HuH-7.5 (cell line): ENCODE measurements at regions not wholly inside any gene's neighbourhood (a gene's known extent, or its start where the extent isn't known, plus 50 kb on each side); places are given as distances from the start of the nearest gene placed in this dataset.
"Not testable (repeated sequence)": the region's sequence is repeated elsewhere in the genome, so short reads cannot be mapped to it uniquely, and the experiment has no call there.

Source experiments
- DNase-seq: peaks from one replicate; pipeline ENCODE4 v3.0.0; 2011; ENCODE audit warnings: low spot score

DNA sequence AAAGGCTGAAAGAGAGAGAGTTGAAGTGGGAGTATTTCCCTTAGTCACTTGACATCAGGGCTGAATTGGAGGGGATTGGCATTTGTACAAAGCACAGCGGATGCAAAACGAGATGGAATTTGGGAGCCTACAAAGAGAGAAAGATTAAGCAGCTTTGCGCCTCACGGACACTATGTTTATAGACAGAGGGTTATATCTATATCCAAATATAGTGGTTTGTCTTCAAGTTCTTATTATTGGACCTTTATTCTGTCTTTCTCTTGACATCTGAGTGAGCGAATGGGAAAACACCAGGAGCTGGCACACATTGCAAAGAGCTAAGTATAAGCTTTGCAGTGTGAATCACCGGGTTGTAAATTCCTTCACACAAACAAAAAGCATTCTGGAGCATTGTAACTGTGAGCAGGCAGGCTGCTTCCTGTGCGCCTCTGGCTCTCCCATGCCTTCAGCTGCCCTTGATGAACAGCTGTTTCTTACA, 500.2 kb downstream of the STIM2 start:
- no peak for DNase-seq

DNA sequence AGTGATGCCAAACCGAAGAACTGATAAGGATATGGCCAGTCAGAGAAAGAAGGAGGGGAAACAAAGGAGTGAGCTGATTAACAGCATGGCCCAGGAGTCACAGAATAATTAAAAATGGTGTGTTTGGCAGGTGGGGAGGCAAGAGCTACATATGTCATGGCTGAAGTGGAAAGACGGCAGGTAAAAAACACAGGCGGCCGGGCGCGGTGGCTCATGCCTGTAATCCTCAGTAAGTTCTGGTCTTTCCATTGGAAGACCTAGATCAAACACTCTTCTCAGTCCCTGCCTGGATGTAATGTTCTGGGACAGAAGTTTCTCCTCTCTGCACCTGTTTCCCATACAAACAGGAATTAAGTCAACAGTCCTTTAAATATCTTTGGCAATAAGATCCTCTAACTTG, 503.9 kb downstream of the STIM2 start:
- no peak for DNase-seq

DNA sequence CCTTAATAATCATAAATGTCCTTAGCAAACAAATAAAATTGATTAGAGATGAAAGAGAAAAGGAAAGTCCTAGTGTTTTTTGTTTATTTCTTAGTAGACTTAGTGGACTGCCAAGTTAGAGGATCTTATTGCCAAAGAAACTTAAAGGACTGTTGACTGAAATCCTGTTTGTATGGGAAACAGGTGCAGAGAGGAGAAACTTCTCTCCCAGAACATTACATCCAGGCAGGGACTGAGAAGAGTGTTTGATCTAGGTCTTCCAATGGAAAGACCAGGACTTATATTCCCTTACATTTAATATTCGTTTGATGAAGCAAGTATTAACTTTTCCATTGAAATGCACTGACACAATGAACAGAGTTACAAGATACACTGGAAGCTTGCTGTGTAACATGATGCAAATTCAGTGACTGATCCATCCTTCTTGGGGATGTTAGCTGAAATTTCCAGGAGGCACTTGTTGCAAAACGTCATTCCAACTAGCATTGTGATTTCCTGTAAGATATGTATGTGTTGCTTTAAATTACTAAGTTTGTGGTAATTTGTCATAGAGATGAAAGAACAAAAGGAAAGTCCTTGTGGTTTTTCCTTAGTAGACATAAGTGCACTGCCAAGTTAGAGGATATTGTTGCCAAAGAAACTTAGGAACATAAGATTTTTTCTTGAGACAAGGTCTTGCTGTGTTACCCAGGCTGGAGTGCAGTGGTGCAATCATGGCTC, 505.6 kb downstream of the STIM2 start:
- DNase-seq = no peak

DNA sequence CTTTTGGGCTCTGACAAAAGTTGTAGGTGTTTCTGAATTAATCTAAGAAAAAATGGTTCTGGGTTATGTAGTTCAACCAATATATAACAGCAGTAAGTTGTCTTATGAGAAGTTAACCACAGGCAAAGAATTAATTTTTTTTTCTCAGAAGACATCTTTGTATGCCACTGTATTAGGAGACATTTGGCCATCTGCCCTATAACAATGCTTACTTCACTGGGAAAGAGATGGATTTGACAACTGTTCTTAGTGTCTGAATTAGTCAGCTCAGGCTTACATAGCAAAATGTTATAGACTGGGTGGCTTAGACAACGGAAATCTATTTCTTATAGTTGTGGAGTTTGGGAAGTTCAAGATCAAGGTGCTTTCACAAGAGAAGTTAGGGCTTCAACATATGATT, 508.1 kb downstream of the STIM2 start:
- no peak for DNase-seq

DNA sequence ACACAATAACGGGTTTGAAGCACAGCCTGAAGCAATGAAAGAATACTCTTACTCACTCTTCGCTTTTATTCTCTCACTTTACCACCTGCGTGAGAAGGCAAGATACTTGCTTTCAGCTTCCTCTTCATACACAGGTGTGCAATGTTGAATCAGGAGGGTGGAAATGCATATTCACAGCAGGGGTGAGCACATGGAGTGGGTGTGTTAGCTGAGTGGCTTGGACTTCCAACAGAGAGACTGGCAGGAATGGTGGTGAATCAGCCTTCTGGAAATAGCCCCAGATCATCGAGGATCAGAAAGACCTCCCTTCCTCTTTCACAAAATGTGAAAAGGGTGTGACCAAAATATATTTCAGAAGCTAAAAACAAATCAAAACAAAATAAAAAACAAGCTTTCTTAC, 521.2 kb downstream of the STIM2 start:
- DNase-seq = no peak

DNA sequence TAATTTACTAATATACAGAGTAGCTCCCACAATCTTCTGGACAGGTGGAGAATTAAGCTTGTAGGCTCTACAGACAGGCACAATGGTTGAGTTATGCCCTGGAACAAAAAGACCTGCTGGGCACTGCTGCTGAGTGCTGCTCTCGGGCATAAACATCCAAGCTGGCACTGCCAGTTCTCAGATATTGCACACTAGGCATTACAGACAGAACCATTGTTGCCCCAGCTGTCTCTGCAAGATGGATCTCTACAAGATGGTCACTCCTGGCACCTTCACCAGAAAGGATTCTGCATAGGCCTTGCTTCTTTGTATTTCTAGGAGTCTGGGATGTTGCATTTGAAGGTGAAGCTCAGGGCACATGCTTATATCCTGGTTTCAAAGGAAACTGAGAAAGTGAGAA, 527.1 kb downstream of the STIM2 start:
- DNase-seq = no peak

DNA sequence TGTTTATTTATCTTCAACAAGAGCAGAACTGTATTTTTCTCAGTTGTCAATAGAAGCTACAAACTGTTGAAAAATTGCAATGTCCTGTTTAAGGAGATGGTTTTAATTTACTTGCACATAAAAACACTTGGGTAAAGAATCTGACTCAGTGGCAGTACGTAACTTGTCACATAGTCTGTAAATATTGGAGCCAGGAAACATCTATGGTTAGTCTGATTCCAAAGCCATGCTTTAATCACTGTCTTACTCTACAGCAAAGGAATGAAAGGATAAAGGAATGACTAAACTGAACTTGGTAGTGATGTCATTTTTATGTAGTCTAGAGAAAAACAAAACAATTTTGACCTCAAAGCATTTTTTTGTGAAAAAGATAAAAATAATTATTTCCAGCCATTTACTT, 537.2 kb downstream of the STIM2 start:
- no peak for DNase-seq

DNA sequence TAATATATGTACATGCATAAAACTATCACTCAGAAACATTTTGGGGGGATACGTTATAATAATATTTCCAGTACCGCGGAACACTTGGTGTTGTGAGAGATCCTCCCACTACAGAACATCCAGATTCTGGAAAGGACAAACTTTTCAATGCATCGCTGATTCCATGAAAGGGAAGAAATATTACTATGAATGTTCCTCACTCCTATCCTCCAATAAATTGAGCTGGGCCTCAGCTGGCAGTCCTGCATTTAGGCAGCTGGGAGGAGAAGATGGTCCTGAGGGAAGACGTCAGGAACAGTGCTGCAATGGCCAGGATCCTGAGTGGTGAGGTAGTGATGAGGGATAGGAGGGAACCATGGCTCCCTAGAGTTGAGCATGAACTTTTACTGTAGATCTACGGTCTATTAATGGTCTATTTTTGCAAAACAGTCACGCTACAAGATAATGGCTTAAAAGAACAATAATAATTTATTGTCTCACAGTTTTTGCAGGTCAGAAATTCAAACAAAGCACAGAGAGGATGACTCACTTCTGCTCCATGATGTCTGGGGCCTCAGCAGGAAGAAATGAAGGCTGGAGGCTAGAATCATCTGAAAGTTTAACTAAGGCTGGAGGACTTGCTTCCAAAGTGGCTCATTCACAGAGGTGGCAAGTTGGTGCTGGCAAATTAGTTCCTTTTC, 538.1 kb downstream of the STIM2 start:
- DNase-seq = no peak

DNA sequence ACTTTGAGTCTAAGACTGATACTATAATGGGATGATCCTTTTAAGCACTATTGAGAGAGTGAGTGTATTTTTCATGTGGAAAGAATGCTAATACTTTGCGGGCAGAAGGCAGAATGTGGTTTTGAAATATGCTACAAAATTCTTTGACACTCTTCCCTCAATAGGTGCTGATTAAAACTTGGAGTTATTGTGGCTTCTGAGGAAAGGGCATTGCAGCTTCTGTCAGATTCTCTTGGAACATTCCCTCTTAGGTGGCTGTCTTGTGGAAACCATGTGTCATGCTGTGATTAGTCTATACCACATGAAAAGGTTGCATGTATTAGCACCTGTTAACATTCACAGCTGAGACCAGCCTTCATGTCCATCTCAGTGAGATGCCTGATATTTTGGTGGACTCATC, 547.0 kb downstream of the STIM2 start:
- DNase-seq = no peak

DNA sequence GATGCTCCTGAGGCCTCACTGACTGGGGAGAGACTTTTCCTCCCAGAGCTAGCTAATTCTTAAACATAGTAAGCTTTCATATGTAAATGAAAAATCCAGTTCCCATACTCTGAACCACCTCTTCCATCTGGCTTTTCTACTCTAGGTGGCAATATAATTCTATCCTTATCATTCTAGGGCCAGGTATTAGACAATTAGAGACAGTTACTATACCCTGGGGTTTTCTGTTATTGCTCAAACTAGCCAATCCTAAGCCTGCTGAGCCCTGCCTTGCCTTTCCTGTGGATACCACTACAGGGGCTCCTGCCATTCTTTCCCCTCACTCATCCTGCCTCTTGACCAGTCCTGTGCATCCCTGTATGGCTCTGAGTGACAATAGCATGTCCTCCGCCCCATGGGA, 552.0 kb downstream of the STIM2 start:
- DNase-seq = no peak

DNA sequence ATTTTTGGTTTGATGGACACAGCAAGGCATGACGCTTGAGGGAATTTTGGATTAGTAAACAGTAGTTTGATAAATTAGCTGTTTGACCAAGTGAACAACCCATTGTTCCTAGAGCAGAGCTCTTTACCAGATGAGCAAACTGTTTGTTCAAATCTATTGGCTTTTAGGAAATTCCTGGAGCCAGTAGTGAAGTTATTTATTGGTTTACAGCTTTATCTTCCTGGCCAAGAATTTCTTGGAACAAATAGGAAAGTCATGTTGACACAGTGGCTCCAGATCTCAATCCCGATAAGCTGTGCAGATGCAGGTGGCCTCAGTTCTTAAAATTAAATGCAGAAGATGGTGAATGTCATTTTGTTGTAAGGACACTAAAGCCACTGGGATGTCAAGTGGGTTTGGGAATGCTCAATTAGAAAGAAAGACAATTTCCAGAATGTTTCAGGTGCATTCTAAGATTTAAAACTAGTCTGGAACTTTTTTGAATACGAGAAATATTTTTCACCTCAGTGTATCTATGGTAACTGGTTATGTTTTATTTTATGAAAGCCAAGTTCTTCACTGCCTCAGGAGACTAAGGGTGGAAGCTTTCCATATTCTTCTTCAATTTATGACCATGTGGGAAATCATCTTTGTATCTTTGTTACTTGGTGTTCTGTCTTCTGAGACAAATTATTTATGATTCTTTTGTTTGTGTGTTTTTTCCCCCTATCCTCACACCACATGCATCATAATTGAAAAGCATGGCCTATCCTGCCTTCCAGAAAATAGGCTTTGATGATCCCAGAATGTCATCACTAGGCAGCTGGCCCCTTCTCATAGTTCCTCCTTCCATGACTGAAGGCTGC, 554.5 kb downstream of the STIM2 start:
- no peak for DNase-seq

DNA sequence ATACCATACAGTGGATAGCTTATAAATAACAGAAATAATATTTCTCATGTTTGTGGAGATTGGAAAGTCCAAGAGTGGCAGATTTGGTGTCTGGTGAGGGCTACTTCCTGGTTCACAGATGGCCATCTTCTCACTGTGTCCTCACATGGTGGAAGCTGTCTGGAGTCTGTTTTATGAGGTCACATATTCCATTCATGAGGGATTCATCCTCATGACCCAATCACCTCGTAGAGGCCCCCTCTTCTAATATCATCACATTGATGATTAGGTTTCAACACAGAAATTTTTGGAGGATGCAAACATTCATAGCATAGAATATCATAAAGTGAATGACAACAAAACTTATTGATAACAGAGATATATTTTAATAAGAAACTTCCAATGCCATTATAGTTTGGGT, 568.0 kb downstream of the STIM2 start:
- DNase-seq = no peak

DNA sequence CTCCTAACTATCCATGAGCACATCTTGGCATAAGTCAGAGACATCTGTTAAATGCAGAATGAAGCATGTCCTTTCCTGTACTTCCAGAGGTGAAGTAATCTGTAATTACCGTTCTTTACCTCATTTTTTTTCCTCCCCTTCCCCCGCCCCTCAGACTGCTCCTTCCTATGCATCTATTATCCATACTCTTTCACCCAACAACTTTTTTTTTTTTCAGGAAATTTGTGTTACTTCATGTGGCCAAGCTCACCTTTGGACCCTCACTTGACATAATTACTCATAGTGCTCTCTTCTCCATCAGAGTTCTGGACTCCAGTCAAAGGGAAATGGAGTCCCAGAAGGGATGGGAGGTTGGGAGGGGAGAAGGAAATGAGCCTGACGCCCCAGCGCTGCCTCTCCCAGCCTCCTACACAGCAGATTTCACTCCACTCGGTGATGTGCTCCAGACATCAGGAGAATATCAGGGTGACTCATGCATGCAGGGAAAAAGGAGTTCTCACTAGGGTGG, 568.8 kb downstream of the STIM2 start:
- DNase-seq = no peak

DNA sequence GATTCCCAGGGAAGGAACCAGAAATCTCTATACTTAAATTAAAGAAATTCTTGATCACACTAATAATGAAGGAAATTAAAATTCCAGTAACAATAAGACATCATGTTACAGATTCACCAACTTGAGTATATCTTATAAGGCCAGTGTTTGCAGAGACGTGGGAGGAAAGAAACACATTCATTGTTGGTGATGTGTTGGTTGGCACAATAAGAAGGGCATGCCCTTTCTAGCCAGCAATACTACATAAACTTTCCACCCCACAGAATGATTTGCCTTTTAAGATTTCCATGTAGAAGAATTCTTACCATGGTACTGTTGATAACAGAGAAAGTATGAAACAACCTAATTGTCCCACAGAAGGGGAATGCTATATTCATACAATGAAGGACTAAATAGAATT, 581.5 kb downstream of the STIM2 start:
- no peak for DNase-seq

DNA sequence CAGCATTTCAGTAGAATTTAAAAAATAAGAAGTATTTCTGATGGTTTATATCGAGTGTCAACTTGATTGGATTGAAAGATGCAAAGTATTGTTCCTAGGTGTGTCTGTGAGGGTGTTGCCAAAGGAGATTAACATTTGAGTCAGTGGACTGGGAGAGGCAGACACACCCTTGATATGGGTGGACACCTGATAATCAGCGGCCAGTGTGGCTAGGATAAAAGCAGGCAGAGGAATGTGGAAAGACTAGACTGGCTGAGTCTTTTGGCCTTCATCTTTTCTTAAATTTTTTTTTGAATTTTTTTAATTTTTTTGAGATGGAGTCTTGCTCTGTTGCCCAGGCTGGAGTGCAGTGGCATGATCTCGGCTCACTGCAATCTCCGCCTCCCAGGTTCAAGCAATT, 582.0 kb downstream of the STIM2 start:
- not testable (repeated sequence) for DNase-seq

DNA sequence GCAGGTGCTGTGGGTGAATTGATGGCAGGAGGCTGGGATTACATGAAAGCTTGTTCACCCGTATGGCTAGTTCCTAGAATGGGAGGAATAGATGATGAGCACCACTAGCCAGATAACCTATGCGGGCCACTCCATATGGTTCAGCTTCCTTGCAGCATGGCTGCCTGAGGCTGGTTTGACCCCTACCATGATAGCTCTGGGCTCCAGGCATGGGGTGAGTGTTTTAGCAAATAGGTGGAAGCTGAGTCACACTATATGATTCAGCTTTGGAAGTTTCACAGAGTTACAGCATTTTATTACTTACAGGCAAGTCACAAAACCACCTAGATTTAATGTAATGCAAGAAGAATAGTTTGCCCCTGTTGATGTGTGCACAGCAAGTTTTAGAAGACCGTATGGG, 603.2 kb downstream of the STIM2 start:
- DNase-seq = no peak

DNA sequence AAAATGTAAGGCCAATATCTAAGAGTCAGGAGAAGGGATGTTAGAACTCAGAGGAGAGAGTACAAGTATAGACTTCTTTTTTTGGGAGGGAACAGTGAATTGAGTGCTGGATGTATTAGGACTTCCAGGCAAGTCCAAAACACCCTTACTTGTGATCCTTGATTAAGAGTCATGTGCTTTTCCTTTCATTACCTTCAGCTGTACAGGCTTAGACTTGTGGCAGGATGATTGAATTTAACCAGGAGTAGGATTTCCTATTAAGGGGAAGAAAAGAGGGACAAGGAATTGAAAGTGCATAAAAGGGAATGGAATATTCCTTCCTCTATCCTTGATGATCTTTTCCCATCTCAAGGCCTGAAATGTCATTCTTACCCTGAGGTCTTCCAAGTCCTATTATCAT, 606.7 kb downstream of the STIM2 start:
- no peak for DNase-seq

DNA sequence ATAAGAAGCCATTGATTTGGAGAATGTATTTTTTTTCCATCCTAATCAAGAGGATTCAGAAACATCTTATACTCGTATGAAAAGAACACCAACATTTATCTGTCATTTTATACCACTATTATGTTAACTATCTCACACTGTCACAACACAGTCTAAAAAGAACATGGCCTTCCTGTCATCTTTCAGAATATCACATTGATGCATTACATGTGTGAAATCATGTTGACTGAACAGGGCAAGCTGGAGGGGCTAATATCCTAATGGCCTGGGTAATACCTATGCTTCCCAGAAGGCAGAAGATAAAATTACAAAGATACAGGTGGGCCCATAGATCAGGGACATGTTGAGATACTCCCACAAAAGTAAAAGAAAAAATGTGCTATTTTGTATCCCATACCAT, 611.7 kb downstream of the STIM2 start:
- no peak for DNase-seq

DNA sequence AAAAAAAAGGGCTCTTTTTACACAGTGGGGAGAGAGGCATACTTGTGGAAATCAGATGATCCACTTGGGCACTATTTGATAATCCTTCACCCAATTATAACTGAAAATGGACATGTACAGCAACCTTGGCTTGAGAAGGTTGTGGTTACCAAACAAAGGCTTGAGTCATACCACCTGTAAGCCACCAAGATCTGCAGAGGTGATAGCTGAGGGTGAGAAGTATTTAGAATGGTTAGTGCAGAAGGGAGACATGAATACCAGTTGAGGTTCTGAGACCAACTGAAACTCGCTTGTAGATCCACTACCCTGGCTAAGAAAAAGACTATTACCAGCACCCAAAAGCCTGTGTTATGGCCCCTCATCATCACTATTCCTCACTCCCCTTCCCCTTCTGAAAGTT, 614.0 kb downstream of the STIM2 start:
- no peak for DNase-seq

DNA sequence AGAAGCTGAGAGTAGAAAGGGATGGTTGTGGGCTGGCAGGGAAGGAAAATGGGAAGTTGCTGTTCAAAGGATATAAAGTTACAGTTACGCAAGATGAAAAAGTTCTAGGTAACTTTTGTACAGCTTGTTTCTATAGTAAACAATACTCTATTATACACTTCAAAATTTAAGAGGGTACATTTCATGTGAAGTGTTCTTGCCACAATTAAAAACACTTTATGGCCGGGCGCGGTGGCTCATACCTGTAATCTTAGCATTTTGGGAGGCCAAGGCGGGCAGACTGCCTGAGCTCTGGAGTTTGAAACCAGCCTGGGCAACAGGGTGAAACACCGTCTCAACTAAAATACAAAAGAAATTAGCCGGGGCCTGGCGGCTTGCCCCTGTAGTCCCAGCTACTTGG, 623.6 kb downstream of the STIM2 start:
- DNase-seq = no peak

DNA sequence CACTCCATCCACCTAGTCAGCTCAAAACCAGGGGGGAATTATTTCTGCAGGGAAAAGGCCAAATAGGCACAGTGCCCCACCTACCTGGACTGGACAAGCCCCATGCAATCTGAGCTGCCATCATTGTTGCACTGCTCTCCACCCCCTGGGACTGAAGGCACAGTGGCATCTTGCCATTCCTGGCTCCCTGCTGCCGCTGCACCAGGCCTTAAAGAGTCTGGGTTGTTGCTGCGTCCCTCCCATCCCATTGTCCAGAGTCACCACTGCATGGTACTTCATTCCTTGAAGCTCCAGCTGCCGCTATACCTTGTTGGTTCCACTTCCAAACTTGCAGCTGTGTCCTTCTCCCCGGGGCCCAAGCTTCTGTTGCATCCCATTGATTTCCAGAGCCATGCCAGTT, 629.7 kb downstream of the STIM2 start:
- no peak for DNase-seq

DNA sequence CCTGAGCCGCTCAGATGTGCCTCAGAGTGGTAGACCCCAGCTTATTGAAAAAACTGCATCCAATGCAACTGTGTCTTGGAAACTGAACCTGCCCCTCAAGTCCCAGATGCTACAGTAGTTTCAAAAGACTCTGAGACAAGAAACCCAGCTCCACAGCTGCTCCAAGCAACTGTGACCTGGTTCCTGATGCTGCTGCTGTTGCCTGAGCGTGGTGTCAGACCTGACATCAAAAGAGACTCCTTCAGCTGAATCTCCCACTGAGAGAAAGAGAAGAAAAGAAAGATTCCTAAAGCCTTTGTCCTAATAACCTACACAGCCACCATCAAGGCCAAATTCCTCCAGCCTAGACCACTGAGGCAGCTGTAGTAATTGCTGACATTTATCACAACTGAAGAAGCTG, 630.1 kb downstream of the STIM2 start:
- DNase-seq = no peak

DNA sequence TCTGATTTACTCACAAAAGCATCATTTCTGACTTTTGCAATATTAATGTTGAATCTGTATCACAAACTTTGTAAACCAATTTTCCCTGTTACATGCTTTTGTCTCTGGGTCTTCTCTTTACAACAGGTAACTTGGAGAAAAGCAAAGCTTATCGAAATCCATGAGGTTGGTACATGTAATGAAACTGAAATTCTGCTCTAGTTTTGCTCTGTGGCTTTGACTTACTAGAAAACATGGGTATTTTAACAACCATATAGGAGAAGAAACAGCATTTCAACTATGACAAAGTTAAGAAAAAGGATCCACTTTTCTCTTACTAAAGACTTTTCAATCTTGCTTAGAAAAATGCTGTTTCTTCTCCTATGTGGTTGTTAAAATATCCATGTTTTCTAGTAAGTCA, 645.8 kb downstream of the STIM2 start:
- no peak for DNase-seq
